ENCODE measurements at regions not wholly inside any gene's neighbourhood (a gene's known extent, or its start where the extent isn't known, plus 50 kb on each side); places are given as distances from the start of the nearest gene placed in this dataset.
"Not testable (repeated sequence)": the region's sequence is repeated elsewhere in the genome, so short reads cannot be mapped to it uniquely, and the experiment has no call there.

DNA sequence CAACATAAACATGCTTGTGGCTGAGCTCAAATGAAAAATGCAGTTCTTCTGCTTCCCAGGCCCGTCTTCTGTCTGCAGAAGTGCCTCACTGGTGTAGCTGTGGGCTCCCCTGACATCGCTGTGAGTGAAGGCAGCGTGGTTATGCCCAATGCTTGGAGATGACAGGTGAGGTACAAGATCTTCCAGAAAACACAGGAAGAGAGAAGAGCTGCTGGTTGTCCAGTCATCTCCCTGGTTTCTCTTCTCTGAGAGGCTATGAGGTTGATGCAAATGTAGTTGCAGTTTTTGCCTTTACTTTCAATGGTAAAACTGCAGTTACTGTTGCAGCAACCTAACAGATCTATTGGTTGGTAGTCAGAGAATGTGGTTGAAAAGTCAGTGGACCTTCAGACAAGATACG lies 223.6 kb downstream of the GATA3 start:
- no peak for DNase-seq (ENCODE audit: low read depth in 4 of 4, low spot score in 2 of 4)

DNA sequence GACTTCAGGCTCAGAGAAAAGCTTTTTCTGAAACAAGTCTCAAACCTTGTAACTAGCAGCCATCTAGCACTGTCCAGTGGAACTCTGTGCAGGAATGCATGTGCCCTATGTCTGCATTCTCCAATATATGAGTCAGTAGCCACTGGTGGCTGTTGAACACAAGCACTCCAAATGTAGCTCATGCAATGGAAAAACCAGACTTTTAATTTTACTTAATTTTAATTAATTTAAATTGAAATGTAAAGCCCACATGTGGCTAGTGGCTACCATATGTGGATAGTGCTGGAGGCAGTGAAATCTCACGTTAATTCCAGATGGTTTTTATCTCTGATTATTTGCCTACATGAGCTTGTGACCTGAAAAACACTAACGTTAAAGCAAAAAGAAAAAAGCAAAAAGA lies 225.1 kb downstream of the GATA3 start:
- DNase-seq (ENCODE audit: low read depth in 4 of 4, low spot score in 2 of 4): no peak

DNA sequence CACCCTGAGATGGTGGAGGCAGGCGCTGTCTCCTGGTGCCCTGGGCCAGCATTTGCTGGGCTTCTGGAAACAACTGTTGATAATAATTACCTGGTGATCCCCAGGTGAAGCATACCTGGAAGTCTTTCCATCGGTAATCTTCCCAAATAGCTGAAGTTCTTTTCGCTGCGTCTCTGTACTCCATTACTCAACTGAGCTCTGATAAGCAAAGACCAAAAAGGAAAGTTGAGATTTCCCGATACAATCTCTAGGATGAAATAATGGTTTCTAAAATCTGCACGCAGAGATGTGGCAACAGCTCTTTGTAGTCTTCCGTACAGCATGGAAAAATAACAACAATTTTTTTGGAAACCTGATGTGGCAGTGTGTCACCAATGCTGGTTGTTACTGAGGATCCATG lies 226.5 kb downstream of the GATA3 start:
- no peak for DNase-seq (ENCODE audit: low read depth in 4 of 4, low spot score in 2 of 4)

DNA sequence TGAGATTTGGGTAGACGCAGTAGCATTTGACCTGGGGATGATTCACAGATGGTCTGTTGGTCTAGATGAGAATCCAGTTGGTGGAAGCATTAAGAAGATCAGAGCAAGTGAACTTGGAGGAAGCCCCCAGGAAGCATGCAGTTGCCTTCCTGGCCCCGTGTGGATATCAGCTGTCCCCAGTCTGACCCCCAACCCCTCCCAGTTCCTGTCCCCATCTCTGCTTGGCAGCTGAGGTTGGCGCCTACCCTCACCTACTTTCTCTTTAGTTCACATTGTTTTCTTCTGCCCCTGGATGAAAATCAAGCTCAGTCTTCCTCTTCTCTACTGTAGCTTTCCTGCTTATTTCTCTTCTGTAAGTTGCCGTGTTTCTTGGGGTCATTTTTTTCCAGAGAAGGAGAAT lies 227.9 kb downstream of the GATA3 start:
- no peak for DNase-seq (ENCODE audit: low read depth in 4 of 4, low spot score in 2 of 4)

DNA sequence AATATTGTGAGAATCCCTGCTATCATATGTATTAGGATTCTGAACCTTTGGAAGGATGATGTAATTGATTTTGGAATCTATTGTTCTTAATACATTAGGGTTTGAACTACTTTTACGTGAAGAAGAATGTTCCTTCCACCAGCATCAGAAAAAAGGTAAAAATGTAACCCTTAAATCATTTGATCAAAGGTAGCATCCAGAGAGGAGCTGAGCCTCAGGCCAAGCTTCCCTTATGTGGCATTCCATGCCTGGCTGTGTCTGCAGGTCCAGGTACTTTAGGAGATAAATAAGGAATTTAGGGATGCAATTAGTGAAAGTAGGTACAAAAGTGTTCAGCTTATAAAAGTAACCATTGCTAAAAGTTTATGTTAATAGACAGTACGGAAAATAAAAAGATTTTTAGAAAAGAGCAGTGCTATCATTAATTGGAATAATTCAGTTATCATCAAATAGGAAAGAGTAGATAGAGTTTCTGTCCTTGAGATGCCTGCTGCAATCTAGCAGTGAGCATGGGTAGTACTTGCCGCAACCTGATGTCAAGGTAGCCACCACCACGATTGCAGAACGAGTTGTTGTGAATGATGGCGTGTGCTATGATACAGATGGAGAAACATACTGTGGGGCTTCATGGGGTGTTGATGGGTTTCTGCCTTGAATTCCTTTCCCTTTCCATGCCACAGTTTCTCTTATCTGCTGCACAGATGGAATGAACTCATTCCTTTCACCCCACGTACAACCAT lies 228.8 kb downstream of the GATA3 start:
- no peak for DNase-seq (ENCODE audit: low read depth in 4 of 4, low spot score in 2 of 4)

DNA sequence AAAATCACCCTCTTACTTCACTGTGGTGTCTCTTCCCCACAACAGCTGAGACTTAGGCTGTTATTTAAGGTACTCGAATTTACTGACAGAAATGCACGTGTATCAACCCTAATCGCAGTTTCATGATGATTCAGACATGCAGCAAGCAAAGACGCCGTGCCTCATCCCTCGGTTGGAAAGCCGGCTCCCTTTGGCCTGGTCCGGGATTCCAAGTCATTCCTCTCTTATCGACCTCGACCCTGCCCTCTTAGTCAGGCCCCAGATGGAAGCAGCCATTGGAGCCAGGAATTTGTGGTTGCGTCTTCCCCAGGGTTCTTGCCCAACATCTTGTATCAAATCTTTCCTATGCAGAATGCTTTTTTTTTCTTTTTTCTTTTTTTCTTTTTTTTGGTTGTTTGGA lies 229.5 kb downstream of the GATA3 start:
- no peak for DNase-seq (ENCODE audit: low read depth in 4 of 4, low spot score in 2 of 4)

DNA sequence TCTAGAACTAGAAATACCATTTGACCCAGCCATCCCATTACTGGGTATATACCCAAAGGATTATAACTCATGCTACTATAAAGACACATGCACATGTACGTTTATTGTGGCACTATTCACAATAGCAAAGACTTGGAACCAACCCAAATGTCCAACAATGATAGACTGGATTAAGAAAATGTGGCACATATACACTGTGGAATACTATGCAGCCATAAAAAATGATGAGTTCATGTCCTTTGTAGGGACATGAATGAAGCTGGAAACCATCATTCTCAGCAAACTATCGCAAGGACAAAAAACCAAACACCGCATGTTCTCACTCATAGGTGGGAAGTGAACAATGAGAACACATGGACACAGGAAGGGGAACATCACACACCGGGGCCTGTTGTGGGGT lies 231.5 kb downstream of the GATA3 start:
- not testable (repeated sequence) for DNase-seq (ENCODE audit: low read depth in 4 of 4, low spot score in 2 of 4)

DNA sequence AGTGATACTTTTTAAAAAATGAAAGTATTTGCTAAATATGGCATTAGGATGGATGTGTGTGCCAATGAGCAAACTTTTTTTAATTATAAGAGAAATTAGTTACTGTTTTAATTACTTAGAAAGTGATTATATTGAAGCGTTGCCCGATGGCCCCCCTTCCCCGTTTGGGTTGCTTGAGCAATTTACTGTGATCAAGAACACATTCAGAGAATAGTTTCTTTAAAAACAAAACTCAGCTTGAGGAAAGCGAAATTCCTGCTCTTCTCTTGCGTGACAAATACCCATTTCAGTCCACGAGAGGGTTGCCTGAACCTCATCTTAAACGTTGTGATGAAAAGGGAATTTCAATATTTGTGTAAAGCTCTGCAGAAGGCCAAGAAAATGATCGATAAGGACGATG lies 234.1 kb downstream of the GATA3 start:
- no peak for DNase-seq (ENCODE audit: low read depth in 4 of 4, low spot score in 2 of 4)

DNA sequence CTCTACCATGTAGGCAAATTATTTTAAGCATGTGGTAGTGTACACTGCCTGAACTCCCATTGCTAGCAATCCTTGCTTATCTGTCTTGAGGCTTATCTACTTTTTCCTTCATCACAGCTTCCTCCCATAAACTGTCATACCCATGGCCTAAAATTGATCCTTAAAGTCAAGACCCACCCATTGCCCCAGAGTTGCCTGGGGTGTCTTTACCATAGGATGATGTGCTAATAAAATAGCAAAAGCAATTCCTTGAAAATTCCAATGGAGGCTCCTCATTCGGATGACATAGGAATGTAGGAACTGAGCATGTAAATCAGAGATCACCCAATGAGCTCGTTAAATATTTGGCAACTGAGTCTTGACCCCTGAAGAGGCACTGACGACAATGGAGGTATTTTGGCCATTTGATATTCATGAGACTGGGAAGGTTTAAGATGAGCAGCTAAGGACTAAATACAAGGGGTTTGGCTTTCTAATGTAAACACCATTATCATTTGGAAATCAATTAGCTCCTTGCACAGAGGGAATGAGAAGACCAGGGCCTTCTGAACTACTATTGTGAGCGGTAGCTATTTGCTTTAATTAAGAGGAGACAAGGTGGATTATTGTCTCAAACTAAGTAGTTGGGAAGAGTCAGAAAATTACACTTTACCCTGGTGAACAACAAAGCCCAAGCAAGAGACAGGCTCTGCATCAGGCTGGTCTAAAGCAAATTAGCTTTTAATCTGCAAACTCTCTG lies 234.9 kb downstream of the GATA3 start:
- DNase-seq (ENCODE audit: low read depth in 4 of 4, low spot score in 2 of 4): no peak

DNA sequence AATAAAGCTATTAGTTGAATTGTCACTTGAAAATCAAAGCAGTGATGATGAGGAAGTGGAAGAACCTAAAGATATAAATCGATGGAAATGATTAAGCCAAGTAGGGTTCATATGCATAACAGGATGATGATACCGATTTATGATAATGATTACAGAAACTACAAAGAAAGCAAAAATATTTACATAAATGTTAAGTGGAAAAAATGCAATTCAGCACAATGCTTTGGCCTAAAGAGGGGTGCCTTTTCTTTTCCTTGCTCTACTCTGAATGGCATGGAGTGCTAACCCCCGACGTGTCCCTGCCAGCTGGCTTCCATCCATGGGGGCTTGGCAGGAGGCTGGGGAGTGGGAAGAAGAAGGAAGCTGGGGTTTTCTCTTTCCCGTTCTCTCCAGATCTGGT lies 240.3 kb downstream of the GATA3 start:
- DNase-seq (ENCODE audit: low read depth in 4 of 4, low spot score in 2 of 4): no peak

DNA sequence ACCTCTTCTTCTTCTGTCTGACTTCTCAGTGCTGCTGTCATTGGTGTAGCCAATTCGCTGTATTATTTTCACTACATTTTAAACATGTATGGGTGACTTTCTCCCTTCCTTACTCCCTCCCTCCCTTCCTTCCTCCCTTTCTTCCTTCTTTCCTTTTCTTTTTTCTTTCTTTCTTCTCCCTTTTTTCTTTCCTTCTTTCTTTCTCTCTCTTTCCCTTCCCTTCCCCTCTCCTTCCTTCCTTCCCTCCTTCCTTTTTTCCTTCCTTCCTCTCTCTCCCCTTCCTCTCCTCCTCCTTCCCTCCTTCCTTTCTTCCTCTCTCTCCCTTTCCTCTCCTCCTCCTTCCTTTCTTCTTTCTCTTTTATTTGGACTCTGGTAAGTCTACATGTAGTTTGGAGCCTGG lies 240.8 kb downstream of the GATA3 start:
- DNase-seq (ENCODE audit: low read depth in 4 of 4, low spot score in 2 of 4): no peak

DNA sequence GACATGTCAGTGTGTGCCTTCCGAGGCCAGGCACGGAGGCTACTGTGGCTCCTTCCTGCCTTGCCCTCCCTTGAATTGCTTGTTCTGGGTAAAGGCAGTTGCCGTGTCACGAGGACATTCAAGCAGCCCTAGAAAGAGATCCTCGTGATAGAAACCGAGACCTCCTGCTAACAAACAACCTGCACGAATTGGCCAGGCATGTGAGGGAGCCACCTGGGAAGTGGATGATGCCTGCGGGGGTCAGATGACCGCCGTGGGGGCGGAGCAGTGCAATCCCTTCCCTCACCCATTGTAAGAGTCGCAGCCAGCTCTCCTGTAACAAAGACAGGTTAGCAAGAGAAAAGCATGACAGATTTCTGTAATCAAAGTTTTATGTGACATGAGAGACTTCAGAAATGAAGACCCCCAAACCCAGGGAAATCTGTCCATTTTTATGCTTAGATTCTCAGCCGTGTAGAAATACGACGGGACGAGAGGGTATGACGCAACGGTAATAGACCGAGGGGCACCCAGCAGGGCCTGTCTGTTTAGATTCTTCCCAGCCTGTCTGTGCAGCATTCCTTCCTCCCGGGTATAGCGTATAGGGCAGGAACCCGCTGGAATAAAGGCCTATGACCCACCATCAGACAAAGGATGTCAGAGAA lies 241.7 kb downstream of the GATA3 start:
- no peak for DNase-seq (ENCODE audit: low read depth in 4 of 4, low spot score in 2 of 4)

DNA sequence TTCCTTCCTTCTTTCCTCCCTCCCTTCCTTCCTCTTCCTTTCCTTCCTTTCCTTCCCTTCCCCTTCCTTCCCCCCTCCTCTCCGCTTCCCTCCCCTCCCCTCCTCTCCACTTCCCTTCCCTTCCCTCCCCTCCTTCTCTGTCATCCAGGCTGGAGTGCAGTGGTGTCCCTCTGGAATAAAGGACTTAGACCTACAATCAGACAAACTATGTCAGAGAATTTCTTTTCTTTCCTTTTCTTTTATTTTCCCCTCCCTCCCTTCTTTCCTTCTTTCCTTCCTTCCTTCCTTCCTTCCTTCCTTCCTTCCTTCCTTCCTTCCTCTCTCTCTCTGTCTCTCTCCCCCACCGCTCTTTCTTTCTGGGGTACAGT lies 242.2 kb downstream of the GATA3 start:
- DNase-seq (ENCODE audit: low read depth in 4 of 4, low spot score in 2 of 4): no peak

DNA sequence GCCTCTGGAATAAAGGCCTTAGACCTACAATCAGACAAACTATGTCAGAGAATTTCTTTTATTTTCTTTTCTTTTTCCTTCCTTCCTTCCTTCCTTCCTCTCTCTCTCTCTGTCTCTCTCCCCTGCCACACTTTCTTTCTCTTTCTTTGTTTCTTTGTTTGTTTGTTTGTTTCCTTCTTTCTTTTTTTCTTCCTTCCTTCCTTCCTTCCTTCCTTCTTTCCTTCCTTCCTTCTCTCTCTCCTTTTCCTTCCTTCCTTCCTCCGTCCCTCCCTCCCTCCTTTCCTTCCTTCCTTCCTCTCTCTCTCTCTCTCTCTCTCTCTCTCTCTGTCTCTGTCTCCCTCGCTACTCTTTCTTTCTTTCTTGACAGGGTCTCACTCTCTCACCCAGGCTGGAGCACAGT lies 242.6 kb downstream of the GATA3 start:
- no peak for DNase-seq (ENCODE audit: low read depth in 4 of 4, low spot score in 2 of 4)

DNA sequence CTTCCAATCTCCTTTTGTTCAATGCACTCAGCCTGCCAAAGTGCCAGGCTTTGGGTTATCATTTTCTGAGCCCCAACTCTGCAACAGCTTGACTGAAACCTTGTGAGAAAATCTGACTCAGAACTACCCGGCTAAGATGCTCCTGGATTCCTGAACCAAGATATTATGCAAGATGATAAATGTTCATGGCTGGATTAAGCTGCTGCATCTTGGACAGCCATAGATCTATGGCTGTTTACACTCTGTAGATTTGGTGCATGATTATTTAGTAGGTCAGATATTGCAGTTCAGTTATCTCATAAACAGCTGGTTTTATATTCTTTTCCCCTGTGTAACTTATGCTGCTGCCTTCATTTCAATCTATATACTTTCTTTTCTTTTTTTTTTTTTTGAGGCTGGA lies 243.5 kb downstream of the GATA3 start:
- no peak for DNase-seq (ENCODE audit: low read depth in 4 of 4, low spot score in 2 of 4)

DNA sequence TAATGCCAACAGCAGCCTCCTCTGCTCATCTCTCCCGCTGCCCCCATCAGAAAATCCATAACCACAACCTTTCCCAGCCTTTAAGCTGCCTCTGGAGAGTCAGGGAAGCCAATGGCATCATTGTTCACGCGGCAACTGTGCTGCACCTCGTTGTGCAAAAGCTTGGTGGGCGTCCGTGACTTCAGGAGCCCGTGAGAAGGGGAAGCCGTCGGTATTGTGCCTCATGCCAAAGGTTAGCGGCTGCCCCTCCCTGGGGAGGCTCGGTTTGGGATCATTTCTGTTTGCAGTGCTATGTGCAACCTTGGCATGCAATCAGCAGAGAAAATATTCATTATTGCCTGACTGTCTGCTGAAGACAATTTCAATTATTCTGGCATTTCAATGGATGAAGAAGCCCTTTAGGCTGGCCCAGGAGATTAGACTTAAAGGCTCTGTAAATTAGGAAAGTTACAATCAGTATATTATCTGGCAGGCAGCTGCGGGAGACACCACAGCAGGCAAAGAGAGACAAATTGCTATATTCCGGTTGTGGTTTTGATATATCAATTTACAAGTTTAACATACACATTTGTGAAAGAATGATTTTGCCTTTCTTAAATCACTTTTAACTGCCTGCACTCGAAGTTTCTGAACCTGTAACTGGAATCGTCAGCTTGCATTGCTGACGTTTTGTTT lies 244.5 kb downstream of the GATA3 start:
- DNase-seq (ENCODE audit: low read depth in 4 of 4, low spot score in 2 of 4): no peak

DNA sequence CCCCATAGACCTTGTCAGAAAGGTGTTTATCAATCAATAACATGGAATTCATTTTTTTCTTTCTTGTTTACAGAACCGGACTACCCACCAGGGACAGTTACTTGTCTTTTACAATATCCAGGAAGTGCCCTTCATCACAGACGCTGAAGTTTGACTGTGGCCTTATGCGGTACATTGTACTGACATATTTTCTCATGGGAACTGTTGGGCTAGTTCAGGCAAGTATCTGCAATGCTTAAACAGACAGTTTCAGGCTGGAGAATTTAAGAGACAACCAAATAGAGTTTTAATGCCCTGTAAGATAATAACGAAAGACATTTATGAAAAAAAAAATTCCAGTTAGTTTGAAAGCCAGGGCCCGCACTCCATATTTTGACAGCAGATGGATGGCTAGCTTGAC lies 246.4 kb downstream of the GATA3 start:
- DNase-seq (ENCODE audit: low read depth in 4 of 4, low spot score in 2 of 4): no peak

DNA sequence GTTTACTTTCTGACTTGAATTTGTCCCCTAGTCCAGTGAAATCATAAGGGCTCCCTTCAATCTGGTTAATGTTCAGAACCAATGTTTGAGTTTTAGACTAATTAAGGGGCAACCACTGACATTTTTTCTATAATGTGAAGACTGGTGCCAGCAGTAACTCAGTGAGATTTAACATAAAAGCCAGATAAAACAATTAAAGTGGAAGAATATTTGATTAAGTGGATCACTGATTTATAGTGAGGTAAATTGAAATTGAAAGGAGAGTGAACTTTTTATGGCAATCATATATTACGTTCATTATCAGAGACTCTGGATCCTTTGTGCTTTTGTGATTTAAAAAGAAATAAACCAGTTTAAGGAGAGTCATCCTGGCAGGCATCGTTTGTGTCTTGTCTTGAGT lies 246.8 kb downstream of the GATA3 start:
- DNase-seq (ENCODE audit: low read depth in 4 of 4, low spot score in 2 of 4): no peak

DNA sequence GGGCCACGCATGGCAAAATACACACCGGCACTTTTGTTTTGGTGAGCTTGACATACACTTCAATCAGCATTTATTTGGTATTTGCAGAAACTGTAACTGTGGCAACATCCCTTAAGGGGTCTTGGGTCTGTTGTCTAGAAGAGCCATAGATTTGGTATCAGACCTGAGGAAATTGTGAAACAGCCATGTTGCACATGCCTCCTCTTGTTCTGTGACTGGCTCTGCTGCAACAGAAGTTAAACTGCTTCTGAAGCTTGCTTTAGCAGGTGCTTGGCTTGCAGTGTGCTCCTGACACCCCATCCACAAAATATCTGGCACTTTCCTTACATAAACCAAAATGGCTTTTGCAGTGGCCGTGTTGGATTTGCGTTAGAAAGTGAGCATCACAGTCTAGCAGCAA lies 247.3 kb downstream of the GATA3 start:
- no peak for DNase-seq (ENCODE audit: low read depth in 4 of 4, low spot score in 2 of 4)

DNA sequence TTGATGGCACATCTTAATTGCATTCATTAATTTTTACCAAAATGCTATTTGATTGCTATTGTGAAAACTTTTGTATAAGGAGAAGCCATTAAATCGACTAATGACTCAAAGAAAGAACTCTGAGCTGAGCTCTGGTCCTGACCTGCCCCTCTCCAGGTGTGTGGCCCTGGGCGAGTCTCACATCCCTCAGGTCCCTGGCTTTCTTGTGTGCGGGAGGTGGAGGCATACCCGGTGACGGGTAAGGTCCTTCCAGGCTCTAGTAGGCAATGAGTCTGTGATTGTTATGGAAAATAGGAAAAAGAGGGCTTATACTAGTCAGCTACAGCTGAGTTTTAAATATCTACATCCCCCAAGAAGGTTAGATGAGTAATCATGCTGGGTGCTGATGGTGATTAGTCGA lies 248.1 kb downstream of the GATA3 start:
- DNase-seq (ENCODE audit: low read depth in 4 of 4, low spot score in 2 of 4): no peak

DNA sequence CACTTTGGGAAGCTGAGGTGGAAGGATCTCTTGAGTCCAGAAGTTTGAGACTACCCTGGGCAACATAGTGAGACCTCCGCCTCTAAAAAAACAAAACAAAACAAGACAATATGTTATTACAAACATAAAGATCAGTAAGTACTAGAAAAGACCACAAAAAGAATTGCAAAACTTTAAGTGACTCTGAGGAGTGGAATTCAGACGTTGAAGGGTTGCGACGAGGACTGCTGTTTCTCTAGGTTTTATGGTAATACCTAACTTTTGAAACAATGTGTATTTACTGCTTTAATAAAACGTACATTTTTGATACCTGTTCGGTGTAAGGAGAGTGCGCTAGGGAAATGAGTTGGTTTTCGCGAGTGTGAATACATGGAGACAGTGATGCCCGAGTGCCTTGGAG lies 250.4 kb downstream of the GATA3 start:
- no peak for DNase-seq (ENCODE audit: low read depth in 4 of 4, low spot score in 2 of 4)

All from left renal cortex interstitium (tissue), 4 donors.